Parathyroid adenoma (tissue), 2 donors: ENCODE measurements at regions not wholly inside any gene's neighbourhood (a gene's known extent, or its start where the extent isn't known, plus 50 kb on each side); places are given as distances from the start of the nearest gene placed in this dataset.

Experiments used
- H2AFZ ChIP-seq: fragments of 300-600 bp; sonication (generic); one replicate; pipeline ENCODE4 v1.7.0; 2017; ENCODE audit warnings: antibody characterized with exemption, mild to moderate bottlenecking
- H3K27ac ChIP-seq: fragments of 300-600 bp; sonication (generic); one replicate; pipeline ENCODE4 v1.7.0; 2017
- H3K27me3 ChIP-seq: fragments of 300-600 bp; sonication (generic); one replicate; pipeline ENCODE4 v1.7.0; 2017; ENCODE audit warnings: low read length; ENCODE audit not compliant: control insufficient read depth, insufficient read depth
- H3K36me3 ChIP-seq: fragments of 300-600 bp; sonication (generic); one replicate; pipeline ENCODE4 v1.7.0; 2017; ENCODE audit warnings: low read length; ENCODE audit not compliant: control insufficient read depth, insufficient read depth
- H3K4me1 ChIP-seq: fragments of 300-600 bp; sonication (generic); one replicate; pipeline ENCODE4 v1.7.0; 2017; ENCODE audit warnings: control low read depth
- H3K4me2 ChIP-seq: fragments of 300-600 bp; sonication (generic); one replicate; pipeline ENCODE4 v1.7.0; 2017; ENCODE audit warnings: low read length
- H3K4me3 ChIP-seq: fragments of 300-600 bp; sonication (generic); one replicate; pipeline ENCODE4 v1.7.0; 2017; ENCODE audit warnings: low read depth, low read length
- H3K79me2 ChIP-seq: fragments of 300-600 bp; sonication (generic); one replicate; pipeline ENCODE4 v1.7.0; 2017; ENCODE audit warnings: control low read depth
- H3K9ac ChIP-seq: fragments of 300-600 bp; sonication (generic); one replicate; pipeline ENCODE4 v1.7.0; 2017; ENCODE audit warnings: mild to moderate bottlenecking
- H3K9me3 ChIP-seq: fragments of 300-600 bp; sonication (generic); one replicate; pipeline ENCODE4 v1.7.0; 2017; ENCODE audit warnings: low read length; ENCODE audit not compliant: control insufficient read depth
- CTCF ChIP-seq: fragments of 300-600 bp; sonication (generic); IDR thresholded peaks from one replicate; pipeline ENCODE4 v1.7.0; 2017; ENCODE audit warnings: antibody characterized with exemption, mild to moderate bottlenecking
- donor health status: primary hyperparathyroidism.

- H3K9me3 ChIP-seq = no peaks in the 10 kb centered on the region
- H3K4me3 ChIP-seq = no peak overlapping the region
- no peak for TF ChIP-seq CTCF
- no peaks in the 10 kb centered on the region for H3K79me2 ChIP-seq
- no peak overlapping the region for H2AFZ ChIP-seq
- H3K4me1 ChIP-seq = no peaks in the 10 kb centered on the region
- H3K4me2 ChIP-seq = no peak overlapping the region
- H3K36me3 ChIP-seq = no peaks in the 10 kb centered on the region
- H3K27me3 ChIP-seq = no peaks in the 10 kb centered on the region
- no peak overlapping the region for H3K9ac ChIP-seq
- H3K27ac ChIP-seq = no peak overlapping the region
Observed at GRCh38 chr13:79786176-79786575, 305.2 kb downstream of the NDFIP2 start.

- H3K9me3 ChIP-seq = no peaks in the 10 kb centered on the region
- H2AFZ ChIP-seq = no peak overlapping the region
- no peak overlapping the region for H3K4me2 ChIP-seq
- no peaks in the 10 kb centered on the region for H3K36me3 ChIP-seq
- H3K4me3 ChIP-seq = no peak overlapping the region
- no peak overlapping the region for H3K9ac ChIP-seq
- no peaks in the 10 kb centered on the region for H3K27me3 ChIP-seq
- no peaks in the 10 kb centered on the region for H3K79me2 ChIP-seq
- TF ChIP-seq CTCF = no peak
- no peaks in the 10 kb centered on the region for H3K4me1 ChIP-seq
- H3K27ac ChIP-seq = no peak overlapping the region
Observed at GRCh38 chr13:79782541-79783205, 301.7 kb downstream of the NDFIP2 start.

GRCh38 chr13:79781829-79782540 is 301.0 kb downstream of the NDFIP2 start:
- H3K4me3 ChIP-seq = no peak overlapping the region
- H3K36me3 ChIP-seq = no peaks in the 10 kb centered on the region
- H3K79me2 ChIP-seq = no peaks in the 10 kb centered on the region
- no peak for TF ChIP-seq CTCF
- no peak overlapping the region for H2AFZ ChIP-seq
- H3K9ac ChIP-seq = no peak overlapping the region
- H3K9me3 ChIP-seq = no peaks in the 10 kb centered on the region
- H3K4me2 ChIP-seq = no peak overlapping the region
- H3K27me3 ChIP-seq = no peaks in the 10 kb centered on the region
- no peak overlapping the region for H3K27ac ChIP-seq
- H3K4me1 ChIP-seq = no peaks in the 10 kb centered on the region

GRCh38 chr13:79780240-79780639 is 299.3 kb downstream of the NDFIP2 start:
- Histone ChIP-seq H3K4me1 (no peaks in the 10 kb centered on the region), H3K4me3 (no peak overlapping the region), H2AFZ (no peak overlapping the region), H3K27ac (no peak overlapping the region), H3K79me2 (no peaks in the 10 kb centered on the region), H3K36me3 (no peaks in the 10 kb centered on the region), H3K9me3 (no peaks in the 10 kb centered on the region), H3K27me3 (no peaks in the 10 kb centered on the region), H3K9ac (no peak overlapping the region), H3K4me2 (no peak overlapping the region)
- no peak for TF ChIP-seq CTCF

- H3K27ac ChIP-seq = no peak overlapping the region
- no peaks in the 10 kb centered on the region for H3K27me3 ChIP-seq
- no peak overlapping the region for H3K9ac ChIP-seq
- no peak for TF ChIP-seq CTCF
- no peak overlapping the region for H3K4me2 ChIP-seq
- H3K36me3 ChIP-seq = no peaks in the 10 kb centered on the region
- no peak overlapping the region for H3K4me3 ChIP-seq
- H3K9me3 ChIP-seq = no peaks in the 10 kb centered on the region
- no peaks in the 10 kb centered on the region for H3K4me1 ChIP-seq
- no peak overlapping the region for H2AFZ ChIP-seq
- H3K79me2 ChIP-seq = no peaks in the 10 kb centered on the region
Observed at GRCh38 chr13:79779761-79780160, 298.8 kb downstream of the NDFIP2 start.
